ENCODE measurements at regions not wholly inside any gene's neighbourhood (a gene's known extent, or its start where the extent isn't known, plus 50 kb on each side); places are given as distances from the start of the nearest gene placed in this dataset.

DNA sequence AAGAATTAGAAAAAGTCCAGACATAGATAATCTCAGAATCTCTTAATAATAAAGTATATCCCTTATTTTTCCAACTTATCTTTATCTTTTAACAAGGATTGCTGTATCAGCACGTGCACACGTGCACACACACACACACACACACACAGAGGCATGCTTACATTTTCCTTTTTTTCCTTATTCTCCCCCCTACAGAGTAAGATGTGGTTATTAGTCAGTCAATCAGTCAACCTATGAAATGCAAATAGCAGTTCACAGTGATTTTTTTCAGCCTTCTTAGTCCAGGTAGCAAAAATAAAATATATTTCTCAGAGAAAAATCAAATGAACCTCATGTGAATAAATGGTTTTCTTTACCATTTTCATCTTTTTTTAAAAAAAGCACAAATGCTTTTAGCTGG is 506.2 kb upstream of the SLC39A10 start:
- H3K36me3 ChIP-seq (ENCODE audit: insufficient read depth, low read length, poor library complexity, severe bottlenecking): no peaks in the 10 kb centered on the region
- no peak for TF ChIP-seq EZH2 (IDR thresholded peaks at IDR 0.05; ENCODE audit: borderline replicate concordance, low read depth, low read length, poor library complexity, severe bottlenecking)
- TF ChIP-seq CTCF (conservative IDR thresholded peaks at IDR 0.05; ENCODE audit: low read depth, low read length): no peak
- H3K4me3 ChIP-seq (ENCODE audit: low read depth, low read length, poor library complexity, severe bottlenecking): no peak overlapping the region
- H3K4me1 ChIP-seq (ENCODE audit: insufficient read depth, low read length, poor library complexity, severe bottlenecking): peaks cover 7% of the 10 kb centered on the region
- no peak for DNase-seq (ENCODE audit: low spot score)
- H3K27me3 ChIP-seq (replicated peaks; ENCODE audit: insufficient read depth, low read depth, low read length, poor library complexity): no peaks in the 10 kb centered on the region
- H3K9me3 ChIP-seq (ENCODE audit: low read depth, low read length, poor library complexity, severe bottlenecking): no peaks in the 10 kb centered on the region
- BruUV-seq (replicated peaks): no TSS peak
- ChIA-PET POLR2A (ENCODE audit: low non-redundant PET) (no interaction called here), CTCF (no interaction called here)
- intact Hi-C loops (cut with micrococcal nuclease; ENCODE audit: unreplicated experiment): no loop called here
- no peak overlapping the region for H3K27ac ChIP-seq (ENCODE audit: low read depth, low read length, poor library complexity, severe bottlenecking)

- no peak for DNase-seq (ENCODE audit: low spot score)
- Histone ChIP-seq H3K27me3 (replicated peaks; ENCODE audit: insufficient read depth, low read depth, low read length, poor library complexity) (no peaks in the 10 kb centered on the region), H3K4me1 (ENCODE audit: insufficient read depth, low read length, poor library complexity, severe bottlenecking) (peaks cover 7% of the 10 kb centered on the region), H3K36me3 (ENCODE audit: insufficient read depth, low read length, poor library complexity, severe bottlenecking) (no peaks in the 10 kb centered on the region), H3K4me3 (ENCODE audit: low read depth, low read length, poor library complexity, severe bottlenecking) (no peak overlapping the region), H3K27ac (ENCODE audit: low read depth, low read length, poor library complexity, severe bottlenecking) (no peak overlapping the region), H3K9me3 (ENCODE audit: low read depth, low read length, poor library complexity, severe bottlenecking) (no peaks in the 10 kb centered on the region)
- intact Hi-C loops (cut with micrococcal nuclease; ENCODE audit: unreplicated experiment): no loop called here
- TF ChIP-seq CTCF (conservative IDR thresholded peaks at IDR 0.05; ENCODE audit: low read depth, low read length) (no peak), EZH2 (IDR thresholded peaks at IDR 0.05; ENCODE audit: borderline replicate concordance, low read depth, low read length, poor library complexity, severe bottlenecking) (no peak)
- ChIA-PET POLR2A (ENCODE audit: low non-redundant PET) (no interaction called here), CTCF (no interaction called here)
- no TSS peak for BruUV-seq (replicated peaks)
Observed at GRCh38 chr2:195148004-195148403, 509.0 kb upstream of the SLC39A10 start.

GRCh38 chr2:195146761-195147541 is 510.1 kb upstream of the SLC39A10 start:
- H3K27me3 ChIP-seq (replicated peaks; ENCODE audit: insufficient read depth, low read depth, low read length, poor library complexity): no peaks in the 10 kb centered on the region
- TF ChIP-seq CTCF (conservative IDR thresholded peaks at IDR 0.05; ENCODE audit: low read depth, low read length): no peak
- TF ChIP-seq EZH2 (IDR thresholded peaks at IDR 0.05; ENCODE audit: borderline replicate concordance, low read depth, low read length, poor library complexity, severe bottlenecking): no peak
- H3K27ac ChIP-seq (ENCODE audit: low read depth, low read length, poor library complexity, severe bottlenecking): no peak overlapping the region
- H3K4me3 ChIP-seq (ENCODE audit: low read depth, low read length, poor library complexity, severe bottlenecking): no peak overlapping the region
- no TSS peak for BruUV-seq (replicated peaks)
- H3K9me3 ChIP-seq (ENCODE audit: low read depth, low read length, poor library complexity, severe bottlenecking): no peaks in the 10 kb centered on the region
- H3K36me3 ChIP-seq (ENCODE audit: insufficient read depth, low read length, poor library complexity, severe bottlenecking): no peaks in the 10 kb centered on the region
- ChIA-PET CTCF (no interaction called here), POLR2A (ENCODE audit: low non-redundant PET) (no interaction called here)
- intact Hi-C loops (cut with micrococcal nuclease; ENCODE audit: unreplicated experiment): no loop called here
- H3K4me1 ChIP-seq (ENCODE audit: insufficient read depth, low read length, poor library complexity, severe bottlenecking): no peaks in the 10 kb centered on the region
- DNase-seq (ENCODE audit: low spot score): no peak
